PC-3 (cell line): ENCODE measurements at regions not wholly inside any gene's neighbourhood (a gene's known extent, or its start where the extent isn't known, plus 50 kb on each side); places are given as distances from the start of the nearest gene placed in this dataset.

Experiments
- CTCF ChIP-seq: fragments of 300-600 bp; sonication (generic); conservative IDR thresholded peaks from 2 replicates; pipeline ENCODE4 v1.5.1; 2017; ENCODE audit warnings: antibody characterized with exemption, low read depth, mild to moderate bottlenecking, low read length
- EZH2phosphoT487 ChIP-seq: fragments of 300-600 bp; sonication (generic); IDR thresholded peaks from 2 replicates; pipeline ENCODE4 v1.6.1; 2018; ENCODE audit warnings: mild to moderate bottlenecking, antibody characterized with exemption, low read length, borderline replicate concordance

GRCh38 chr14:57080691-57081090 lies 188.0 kb downstream of the EXOC5 start:
- TF ChIP-seq EZH2phosphoT487 (no peak), CTCF (no peak)
